Vagina (tissue), 2 donors: ENCODE measurements at regions not wholly inside any gene's neighbourhood (a gene's known extent, or its start where the extent isn't known, plus 50 kb on each side); places are given as distances from the start of the nearest gene placed in this dataset.

Source experiments
- CTCF ChIP-seq, 3 experiments: fragments of 450-650 bp in 2 of 3; fragments of 200-600 bp in 1 of 3; sonication (generic) in 1 of 3; IDR thresholded peaks; one replicate each; pipeline ENCODE4 v1.5.1; 2017 to 2019; ENCODE audit warnings: antibody characterized with exemption in 3 of 3, mild to moderate bottlenecking in 2 of 3, moderate library complexity in 2 of 3
- POLR2A ChIP-seq, 2 donors: fragments of 450-650 bp; IDR thresholded peaks; one replicate each; pipeline ENCODE4 v1.6.1; 2017; ENCODE audit warnings: antibody characterized with exemption in 2 of 2, mild to moderate bottlenecking in 2 of 2, moderate library complexity in 2 of 2
- POLR2AphosphoS5 ChIP-seq, 2 donors: sonication (generic); formaldehyde crosslinking; IDR thresholded peaks; one replicate each; pipeline ENCODE4 v1.9.0; 2017; ENCODE audit warnings: antibody characterized with exemption in 2 of 2, mild to moderate bottlenecking in 2 of 2, low read depth in 1 of 2; ENCODE audit not compliant: insufficient read depth in 1 of 2

GRCh38 chr5:158023266-158023665, 164.3 kb upstream of the CLINT1 start:
- TF ChIP-seq CTCF (IDR thresholded peaks at IDR 0.05), result no peak
- TF ChIP-seq POLR2AphosphoS5 (IDR thresholded peaks at IDR 0.05; ENCODE audit: insufficient read depth in 1 of 2, low read depth in 1 of 2), result no peak
- no peak for TF ChIP-seq POLR2A (IDR thresholded peaks at IDR 0.05)
